ENCODE measurements at regions not wholly inside any gene's neighbourhood (a gene's known extent, or its start where the extent isn't known, plus 50 kb on each side); places are given as distances from the start of the nearest gene placed in this dataset.

GRCh38 chr9:118976160-118976559 lies 393.1 kb downstream of the BRINP1 start:
- no peak for TF ChIP-seq YY1 (IDR thresholded peaks at IDR 0.05; ENCODE audit: insufficient read depth, insufficient read length)
- no peak for TF ChIP-seq ZNF274 (IDR thresholded peaks at IDR 0.05; ENCODE audit: low read depth, low read length)
